ENCODE measurements at regions not wholly inside any gene's neighbourhood (a gene's known extent, or its start where the extent isn't known, plus 50 kb on each side); places are given as distances from the start of the nearest gene placed in this dataset.

DNA sequence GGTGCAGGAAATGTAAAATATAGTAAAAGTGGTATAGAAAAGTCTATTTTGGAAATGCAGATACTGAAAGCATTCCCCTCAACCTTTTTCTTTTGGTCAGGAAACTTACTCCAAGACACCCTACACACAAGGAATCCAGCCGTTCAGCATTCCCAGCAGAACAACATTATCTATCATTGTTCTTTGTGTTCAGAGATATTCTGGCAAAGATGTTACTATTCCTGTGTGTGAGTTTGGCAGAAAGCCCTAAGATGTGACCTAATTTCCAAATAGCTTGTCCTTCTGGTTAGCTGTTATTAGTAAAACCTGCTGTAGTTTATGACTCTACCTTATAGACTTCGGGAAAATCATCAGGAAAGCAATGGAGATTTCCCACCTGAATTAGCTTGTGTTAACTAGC is 78.1 kb upstream of the PELI1 start:
- no peak for DNase-seq

- no peak for DNase-seq
Measured at GRCh38 chr2:64223055-64223454, 78.8 kb upstream of the PELI1 start.

DNA sequence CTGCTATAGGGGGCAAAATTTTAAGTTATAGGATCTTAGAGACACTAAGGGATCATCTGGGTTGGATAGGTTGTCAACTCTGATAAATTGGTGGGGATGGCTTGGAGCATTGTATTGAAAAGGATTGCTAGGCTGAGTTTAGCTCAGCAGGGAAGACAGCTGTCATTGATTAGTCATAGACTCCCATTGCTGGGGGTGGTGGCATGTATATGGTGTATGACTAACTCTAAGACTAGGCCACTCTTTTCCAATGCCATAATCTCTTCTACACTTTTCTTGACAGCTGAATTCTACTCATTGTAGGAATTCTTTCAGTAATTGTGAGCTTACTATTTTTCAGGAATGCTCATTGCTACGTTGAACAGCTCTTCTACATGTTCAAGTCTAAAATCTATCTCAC is 81.3 kb upstream of the PELI1 start:
- no peak for DNase-seq

GRCh38 chr2:64226611-64227010 is 82.4 kb upstream of the PELI1 start:
- DNase-seq: no peak

GRCh38 chr2:64227603-64228125 is 83.4 kb upstream of the PELI1 start:
- DNase-seq: no peak

- DNase-seq: no peak
Measured at GRCh38 chr2:64228126-64228678, 84.0 kb upstream of the PELI1 start.

DNA sequence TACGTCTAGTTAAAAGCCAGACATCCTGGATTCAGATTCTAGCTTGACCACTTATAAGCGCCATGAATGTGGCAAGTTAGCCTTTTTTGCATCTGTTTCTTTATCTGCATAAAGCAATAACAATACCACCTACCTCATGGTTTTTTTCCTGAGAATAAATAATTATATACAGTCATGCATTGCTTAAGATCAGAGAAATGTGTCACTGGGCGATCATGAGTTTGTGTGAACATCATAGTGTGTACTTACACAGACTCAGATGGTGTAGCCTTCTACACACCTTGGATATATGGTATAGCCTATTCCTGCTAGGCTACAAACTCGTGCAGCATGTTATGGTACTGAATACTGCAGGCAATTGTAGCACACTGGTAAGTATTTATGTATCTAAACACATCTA is 84.7 kb upstream of the PELI1 start:
- DNase-seq: no peak

DNA sequence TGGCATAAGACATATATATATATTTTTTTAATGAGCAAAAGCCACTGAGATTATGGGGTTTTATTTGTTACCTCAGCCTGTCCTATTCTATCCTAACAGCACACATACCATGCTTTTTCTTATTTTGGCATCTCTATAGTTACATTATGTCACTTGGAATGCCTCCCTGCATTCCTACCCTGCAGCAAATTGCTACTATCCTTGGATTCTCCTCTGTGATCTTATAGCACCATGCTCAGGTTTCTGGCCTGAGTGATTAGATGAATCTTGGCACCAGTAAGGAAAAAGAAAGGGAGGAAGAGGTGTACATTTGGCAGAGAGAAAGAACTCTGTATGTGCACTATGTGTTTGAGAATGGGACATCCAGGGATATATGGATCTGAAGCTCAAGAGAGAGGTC is 86.3 kb upstream of the PELI1 start:
- no peak for DNase-seq

DNA sequence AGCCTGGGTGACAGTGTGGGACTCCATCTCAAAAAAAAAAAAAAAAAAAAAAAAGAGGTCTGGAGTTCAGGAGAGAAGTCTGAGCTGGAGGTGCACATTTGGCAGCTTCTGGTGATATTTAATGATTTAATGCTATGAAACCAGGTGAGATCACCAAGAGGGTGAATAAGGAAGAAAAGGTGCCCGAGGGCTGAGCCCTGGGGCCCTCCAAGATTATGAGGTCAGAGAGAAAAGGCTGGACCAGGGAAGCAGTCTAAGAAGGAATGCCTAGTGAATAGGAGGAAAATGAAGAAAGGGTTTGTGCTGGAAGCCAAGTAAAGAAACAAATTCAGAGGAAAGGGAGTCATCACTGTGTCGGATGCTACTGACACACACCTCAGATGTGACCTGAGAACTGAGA is 88.0 kb upstream of the PELI1 start:
- DNase-seq: no peak

- DNase-seq: no peak
Measured at GRCh38 chr2:64233376-64233922, 89.2 kb upstream of the PELI1 start.

- no peak for DNase-seq
Measured at GRCh38 chr2:64234150-64234549, 89.9 kb upstream of the PELI1 start.

- no peak for DNase-seq
Measured at GRCh38 chr2:64234785-64235184, 90.6 kb upstream of the PELI1 start.

DNA sequence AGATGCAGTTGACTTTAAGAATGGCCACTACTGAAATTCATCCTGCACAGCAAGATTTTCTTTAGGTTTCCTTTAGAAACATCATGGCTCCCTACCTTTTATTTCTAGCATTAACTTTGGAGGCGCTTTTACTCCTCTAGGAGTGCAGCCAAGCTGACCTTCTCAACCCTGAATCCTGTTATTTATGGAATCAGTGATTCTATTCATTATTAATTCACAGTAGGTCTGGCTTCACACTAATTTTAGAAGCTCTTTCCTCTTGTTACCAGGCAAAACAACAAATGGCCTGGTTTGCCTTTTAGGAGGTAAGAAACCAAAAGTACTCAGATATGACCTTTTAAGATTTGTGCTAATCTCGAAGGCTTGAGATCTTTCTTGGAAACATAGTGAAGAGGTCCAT is 93.0 kb upstream of the PELI1 start:
- no peak for DNase-seq

DNA sequence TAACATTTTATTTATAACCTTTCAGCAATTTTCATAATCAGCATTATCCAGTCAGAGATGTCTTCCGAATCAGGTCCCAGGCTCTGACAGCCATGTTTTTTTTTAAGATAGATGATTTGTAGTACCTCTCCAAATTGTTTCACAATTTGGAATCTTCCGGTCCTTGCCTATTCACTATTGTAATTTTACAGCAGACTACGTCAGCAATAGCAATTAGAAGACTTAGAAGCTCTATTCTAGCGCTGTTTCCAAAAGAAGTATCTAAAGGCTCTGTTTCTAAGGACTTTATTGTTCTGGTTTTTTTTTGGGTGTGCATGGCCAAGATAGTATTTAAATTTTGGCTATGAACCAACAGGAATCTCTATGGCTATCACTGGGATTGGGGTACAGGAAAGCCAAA is 94.6 kb upstream of the PELI1 start:
- DNase-seq: no peak

- no peak for DNase-seq
Measured at GRCh38 chr2:64243081-64244036, 99.1 kb upstream of the PELI1 start.

- DNase-seq: no peak
Measured at GRCh38 chr2:64244037-64244416, 99.8 kb upstream of the PELI1 start.

DNA sequence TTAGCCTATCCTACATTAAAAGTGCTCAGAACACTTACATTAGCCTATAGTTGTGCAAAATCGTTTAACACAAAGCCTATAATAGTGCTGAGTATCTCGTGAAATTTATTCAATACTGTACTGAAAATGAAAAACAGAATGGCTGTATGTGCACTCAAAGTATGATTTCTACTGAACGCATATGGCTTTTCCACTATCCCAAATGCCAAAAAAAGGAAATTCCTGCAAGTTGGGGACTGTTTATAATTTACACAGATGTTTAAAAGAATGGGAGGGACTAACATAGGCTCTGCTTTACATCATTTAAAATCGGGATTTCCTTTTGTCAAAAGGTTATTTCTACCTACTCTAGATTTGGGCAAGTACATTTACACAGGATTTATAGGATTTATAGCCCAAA is 101.4 kb upstream of the PELI1 start:
- DNase-seq: no peak

DNA sequence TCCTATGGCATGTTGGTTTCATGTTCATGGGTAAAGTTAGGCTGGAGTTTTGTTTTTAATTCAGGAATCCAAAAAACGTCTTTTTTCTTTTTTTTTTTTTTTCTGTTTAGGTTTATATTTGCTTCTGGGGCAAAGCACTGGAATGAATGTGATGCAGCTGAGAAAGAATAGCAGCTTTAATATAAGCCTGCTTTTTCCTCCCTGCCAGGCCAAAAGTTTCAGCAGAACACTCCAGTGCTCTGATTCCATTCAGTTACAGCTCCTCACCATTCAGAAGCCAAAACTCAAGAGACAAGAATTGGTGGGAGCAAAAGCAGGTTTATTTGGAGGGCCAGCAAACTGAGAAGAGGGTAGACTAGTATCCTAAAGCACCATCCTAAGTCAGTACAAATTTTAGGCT is 102.7 kb upstream of the PELI1 start:
- no peak for DNase-seq

- DNase-seq: no peak
Measured at GRCh38 chr2:64249426-64249825, 105.2 kb upstream of the PELI1 start.

GRCh38 chr2:64250063-64250462 is 105.8 kb upstream of the PELI1 start:
- DNase-seq: no peak

DNA sequence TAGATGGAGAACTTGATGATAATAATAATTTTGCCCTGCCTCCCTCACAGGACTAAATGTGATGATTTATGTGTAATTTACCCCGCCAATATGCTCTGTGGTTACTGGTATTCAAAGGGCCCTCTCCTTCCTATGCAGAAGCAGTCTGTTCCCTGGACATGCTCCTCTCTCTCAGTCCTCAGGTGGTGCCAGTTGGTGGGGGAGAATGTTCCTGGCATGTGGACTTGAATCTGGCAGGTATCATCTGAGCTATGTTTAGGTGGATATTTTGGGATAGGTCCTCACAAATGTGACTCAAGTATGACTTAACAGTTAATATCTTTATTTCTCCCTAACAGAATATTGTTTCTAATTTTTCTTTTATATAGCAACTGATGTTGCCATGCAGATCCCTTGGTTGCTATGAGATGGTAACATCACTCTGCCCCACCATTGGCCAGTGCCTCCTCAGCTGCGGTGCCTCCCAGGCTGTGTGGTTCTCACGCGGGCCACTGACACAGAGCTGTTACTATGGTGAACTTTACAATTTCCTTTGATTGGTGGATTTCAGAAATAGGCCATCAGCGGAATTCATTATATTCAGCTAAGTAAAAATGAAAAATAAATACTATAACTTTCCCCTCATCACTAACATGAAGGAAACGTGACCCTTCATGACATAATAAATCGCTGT is 106.7 kb upstream of the PELI1 start:
- DNase-seq: no peak

DNA sequence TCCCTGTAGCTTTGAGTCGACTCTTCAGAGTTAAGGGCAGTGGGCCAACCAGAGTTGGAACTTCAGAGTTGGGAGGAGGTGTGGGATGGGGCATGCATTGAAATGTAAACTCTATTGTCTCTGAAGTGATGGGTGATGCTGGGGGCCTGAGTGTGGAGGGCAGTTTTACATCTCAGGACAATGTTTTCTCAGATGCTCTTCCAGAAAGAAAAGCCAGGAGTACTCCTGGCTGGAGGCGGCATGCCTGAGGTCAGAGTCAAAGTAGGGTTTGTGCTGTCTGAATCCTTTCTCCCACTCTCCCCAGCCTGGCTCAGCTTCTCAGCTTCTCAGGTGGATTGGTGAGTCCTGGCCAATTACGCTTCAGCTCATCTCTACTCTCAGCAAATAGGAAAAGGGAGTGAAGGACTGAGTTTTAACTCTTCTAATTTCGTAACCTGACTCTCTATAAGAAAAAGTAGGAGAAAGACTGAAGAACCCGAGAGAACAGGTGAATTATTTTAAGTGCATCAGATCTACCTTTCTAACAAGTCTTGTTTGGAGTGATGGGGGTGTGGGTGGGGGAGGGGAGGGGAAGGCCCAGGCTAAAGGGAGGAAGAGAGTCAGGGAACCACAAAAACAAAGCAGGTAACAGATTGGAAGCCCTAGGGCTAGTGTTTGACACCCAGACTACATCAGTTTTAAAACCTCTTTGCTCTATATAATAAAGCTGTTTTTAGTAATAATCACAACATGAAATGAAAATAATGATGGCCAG is 107.5 kb upstream of the PELI1 start:
- DNase-seq: no peak

Data from SIG-M5 (cell line).